SHP77 treated with DMSO at 0.1 percent for 48 hours (cell line): ENCODE measurements at regions not wholly inside any gene's neighbourhood (a gene's known extent, or its start where the extent isn't known, plus 50 kb on each side); places are given as distances from the start of the nearest gene placed in this dataset.
"Not testable (repeated sequence)": the region's sequence is repeated elsewhere in the genome, so short reads cannot be mapped to it uniquely, and the experiment has no call there.

Source experiments
- DNase-seq: peaks from one replicate; lab custom pipeline; 2025; lab: John Stamatoyannopoulos, UW

DNA sequence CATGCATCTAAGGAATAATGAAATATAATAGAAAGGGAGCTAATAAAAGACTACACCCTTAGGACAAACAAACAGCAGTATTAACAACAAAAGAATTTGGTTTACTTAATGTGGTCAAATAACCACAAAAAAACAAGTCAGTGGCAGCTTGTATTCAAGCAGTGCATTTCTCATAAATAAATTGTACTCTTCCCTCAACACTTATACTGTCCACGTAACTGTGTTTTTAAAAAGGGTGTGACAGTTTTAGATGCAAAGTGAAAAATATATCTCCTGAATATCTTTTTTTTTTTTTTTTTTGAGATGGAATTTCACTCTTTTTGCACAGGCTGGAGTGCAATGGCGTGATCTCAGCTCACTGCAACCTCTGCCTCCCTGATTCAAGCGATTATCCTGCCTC, 698.2 kb upstream of the CADM2 start:
- DNase-seq: no peak

DNA sequence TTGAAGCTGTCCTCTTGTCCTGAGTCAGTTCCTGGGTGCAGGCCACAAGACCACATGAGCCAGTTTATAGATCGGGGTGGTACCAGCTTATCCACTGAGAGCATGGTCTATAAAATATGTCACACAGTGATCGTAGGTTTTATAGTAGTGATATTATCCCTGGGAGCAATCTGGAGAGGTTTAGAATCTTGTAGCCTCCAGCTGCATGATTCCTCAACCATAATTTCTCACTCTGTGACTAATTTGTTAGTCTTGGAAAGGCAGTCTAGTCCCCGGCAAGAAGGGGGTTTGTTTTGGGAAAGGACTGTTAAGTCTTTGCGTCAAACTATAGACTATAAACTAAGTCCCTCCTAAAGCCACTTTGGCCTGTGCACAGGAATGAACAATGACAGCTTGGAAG, 693.0 kb upstream of the CADM2 start:
- no peak for DNase-seq

DNA sequence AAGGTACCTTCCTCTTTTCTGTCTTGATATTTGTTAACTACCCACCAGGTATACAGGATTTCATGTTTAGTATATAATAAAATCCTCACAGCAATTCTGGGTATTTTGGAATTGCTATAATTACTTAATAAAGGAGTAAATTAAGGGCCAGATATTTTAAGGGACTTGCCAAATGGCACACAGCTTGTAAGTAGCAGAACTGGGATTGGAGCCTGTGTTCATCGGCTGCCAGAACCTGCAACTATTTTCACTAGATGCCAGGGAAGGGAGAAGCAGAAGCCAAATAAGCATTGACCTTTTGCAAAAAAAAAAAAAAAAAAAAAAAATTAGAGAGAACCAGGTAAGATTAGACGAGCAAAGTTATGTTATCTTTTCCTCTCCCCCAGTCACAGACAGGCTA, 683.3 kb upstream of the CADM2 start:
- no peak for DNase-seq

DNA sequence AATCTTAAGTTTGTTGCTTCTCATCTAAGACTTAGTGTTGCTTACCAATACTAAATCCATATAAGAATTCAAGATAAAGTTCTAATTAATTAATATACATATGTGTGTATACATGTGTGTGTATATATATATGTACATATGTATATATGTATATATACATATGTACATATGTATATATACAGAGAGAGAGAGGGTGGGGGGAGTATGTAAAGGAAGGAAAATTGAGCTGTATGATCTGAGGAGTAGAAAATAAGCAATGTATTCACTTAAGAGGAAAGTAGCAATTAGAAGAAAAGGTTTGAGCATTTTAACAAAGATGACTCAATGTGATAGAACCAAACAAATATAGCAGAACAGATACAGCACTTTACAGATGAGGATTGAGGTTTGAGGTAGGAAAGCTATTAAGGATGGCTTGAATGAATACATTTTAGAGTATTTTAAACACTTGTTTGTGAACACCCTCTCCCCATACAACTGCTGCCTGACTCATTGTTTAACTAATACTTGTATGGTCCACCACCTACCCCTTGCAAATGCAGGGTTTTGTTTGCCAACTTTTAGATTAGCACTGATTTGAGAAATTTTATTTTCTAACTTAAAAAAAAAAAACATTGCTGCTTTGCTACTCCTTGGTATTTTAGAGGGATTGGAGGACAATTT, 681.1 kb upstream of the CADM2 start:
- DNase-seq: no peak

DNA sequence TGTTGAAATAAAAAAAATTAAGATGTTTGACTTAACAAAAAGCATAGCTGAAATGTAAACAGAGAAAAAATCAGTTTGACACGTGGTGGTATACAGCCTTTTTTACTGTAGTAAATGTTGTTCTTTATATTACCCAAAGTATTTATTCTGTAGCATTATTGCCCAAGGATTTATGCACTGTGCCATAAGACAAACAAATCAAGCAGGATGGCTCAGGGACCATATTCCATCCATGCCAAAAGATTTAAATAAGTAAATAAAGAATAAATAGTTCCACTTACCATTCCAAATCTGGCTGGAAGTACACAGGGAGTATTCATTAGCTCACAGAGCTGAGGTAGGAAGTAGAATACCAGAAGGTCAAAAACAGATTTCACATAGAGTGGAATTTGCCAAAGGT, 666.7 kb upstream of the CADM2 start:
- DNase-seq: no peak

DNA sequence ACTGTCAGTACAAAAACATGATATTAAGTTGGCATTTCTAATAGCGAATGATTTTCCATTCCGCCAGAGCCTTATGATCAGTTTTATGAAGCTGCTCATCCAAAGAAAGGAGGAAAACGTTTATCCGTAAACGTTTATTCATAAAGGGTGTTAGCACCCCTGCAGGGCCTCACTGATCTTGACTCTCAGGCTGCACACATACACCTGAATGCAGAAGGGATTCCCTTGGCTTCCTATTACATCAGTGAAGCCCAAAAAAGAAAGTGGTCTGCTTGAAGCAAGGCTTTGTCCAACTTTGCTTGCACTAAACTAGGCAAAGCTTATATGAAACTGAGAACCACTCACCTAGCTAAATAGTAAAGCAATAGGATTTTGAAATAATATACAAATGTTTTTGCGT, 659.5 kb upstream of the CADM2 start:
- no peak for DNase-seq

DNA sequence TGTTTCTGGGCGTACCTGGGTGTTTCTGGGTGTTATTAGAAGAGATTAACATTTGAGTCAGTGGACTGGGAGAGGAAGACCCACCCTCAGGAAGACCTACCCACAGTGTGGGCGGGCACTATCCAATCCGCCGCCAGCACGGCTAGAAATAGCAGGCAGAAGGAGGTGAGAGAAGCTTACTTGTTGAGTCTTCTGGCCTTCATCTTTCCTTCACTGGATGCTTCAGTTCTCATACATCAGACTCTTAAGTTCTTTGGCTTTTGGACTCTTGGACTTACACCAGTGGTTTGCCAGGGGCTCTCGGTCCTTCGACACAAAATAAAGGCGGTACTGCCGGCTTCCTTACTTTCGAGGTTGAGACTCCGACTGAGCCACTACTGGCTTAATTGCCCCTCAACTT, 654.6 kb upstream of the CADM2 start:
- no peak for DNase-seq

DNA sequence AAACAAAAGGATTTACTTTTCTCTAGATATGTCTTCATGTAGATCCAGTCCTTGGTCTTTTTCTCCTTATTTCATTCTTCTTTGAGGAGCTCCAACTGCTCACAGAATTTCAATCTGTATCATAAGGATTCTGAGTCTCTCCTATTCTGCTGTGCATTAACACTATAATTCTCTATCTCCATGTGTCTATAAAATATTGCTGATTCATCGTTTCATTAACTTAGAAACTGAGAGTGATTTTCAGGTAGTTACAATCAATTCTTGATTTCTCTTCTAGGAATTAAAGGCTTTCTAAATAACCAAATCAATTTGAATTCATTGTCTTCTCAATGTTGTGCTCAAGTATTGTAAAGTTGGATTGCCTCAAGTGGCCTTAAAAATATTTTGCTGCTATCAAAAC, 651.5 kb upstream of the CADM2 start:
- no peak for DNase-seq

DNA sequence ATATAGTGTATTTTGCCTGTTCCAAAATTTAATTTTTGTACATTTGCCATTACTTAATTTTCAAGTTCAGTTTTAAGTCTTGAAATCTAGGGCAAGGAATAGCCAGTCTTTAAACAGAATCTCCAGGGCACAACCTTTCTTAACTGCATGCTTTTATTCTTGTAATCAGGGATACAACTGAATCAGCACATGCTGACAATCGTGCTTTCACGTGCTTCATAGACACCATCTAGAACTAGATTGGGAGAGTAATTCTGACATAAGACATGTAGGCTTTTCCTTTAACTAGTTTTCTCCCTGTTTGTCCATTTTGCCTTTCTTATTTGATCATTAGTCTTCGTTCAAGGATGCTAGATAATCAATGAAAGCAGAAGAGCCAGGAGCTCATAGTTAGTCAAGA, 650.4 kb upstream of the CADM2 start:
- no peak for DNase-seq

DNA sequence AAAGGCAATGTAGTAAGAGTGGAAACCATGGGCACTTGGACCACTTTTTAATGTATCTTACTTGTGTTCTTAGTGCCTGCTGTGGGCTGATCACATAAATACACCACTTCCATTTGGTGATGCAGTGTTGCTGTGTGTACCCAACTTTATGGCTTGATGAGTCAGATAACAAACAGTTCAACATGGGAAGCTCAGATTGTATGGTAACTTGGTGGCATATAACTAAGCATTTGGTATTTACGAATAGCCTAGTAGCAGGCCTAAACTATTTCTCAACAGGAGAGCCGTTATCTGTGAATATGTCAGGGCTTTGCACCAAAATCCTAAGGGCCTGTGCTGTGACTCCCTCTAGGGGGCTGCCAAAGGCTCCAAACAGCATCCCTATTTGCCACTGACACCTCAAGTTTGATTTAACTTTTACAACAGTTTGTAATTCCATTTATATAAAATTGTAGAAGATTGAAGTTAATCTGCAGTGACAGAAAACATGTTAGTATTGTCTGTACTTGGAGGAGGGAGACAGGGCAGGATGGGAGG, 640.4 kb upstream of the CADM2 start:
- no peak for DNase-seq

DNA sequence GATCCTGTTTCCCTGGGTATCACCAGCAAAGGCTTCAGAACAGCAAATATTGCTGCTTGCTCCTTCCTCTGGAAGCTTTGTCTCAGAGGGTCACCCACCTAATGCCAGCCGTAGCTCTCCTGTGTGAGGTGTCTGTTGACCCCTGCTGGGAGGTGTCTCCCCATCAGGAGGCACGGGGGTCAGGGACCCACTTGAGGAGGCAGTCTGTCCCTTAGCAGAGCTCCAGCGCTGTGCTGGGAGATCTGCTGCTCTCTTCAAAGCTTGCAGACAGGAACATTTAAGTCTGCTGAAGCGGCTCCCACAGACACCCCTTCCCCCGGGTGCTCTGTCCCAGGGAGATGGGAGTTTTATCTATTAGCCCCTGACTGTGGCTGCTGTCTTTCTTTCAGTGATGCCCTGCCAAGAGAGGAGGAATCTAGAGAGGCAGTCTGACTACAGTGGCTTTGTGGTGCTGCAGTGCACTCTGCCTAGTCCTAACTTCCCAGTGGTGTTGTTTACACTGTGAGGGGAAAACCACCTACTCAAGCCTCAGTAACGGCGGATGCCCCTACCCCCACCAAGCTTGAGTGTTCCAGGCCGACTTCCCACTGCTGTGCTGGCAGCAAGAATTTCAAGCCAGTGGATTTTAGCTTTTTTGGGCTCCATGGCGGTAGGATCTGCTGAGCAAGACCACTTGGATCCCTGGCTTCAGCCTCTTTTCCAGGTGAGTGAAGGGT, 593.1 kb upstream of the CADM2 start:
- DNase-seq: not testable (repeated sequence)
